Activated CD8-positive, alpha-beta T cell treated with anti-CD3 and anti-CD28 coated beads, Interleukin-2, amount 10 ng/mL, durations not matched to agents 7 days and 5 days (primary cell): ENCODE measurements at regions not wholly inside any gene's neighbourhood (a gene's known extent, or its start where the extent isn't known, plus 50 kb on each side); places are given as distances from the start of the nearest gene placed in this dataset.

Experiments used
- ATAC-seq: fragments of 150-1000 bp; cut with Tn5 transposase; one replicate; pipeline ENCODE4 v1.10.0; 2021; ENCODE audit warnings: moderate library complexity
- CTCF ChIA-PET: fragments of 350-600 bp; sonication (Branson Sonifier 250); formaldehyde crosslinking; loops from one replicate; lab custom pipeline; 2021; ENCODE audit warnings: antibody characterized with exemption; lab: Charles Lee
- POLR2A ChIA-PET: fragments of 350-600 bp; sonication (Branson Sonifier 250); formaldehyde crosslinking; loops from one replicate; lab custom pipeline; 2021; ENCODE audit warnings: antibody characterized with exemption; lab: Charles Lee
- DNase-seq: peaks from one replicate; pipeline ENCODE4 v3.0.0-alpha.2; 2020
- H3K27ac Mint-ChIP-seq: one replicate; pipeline ENCODE4 v1.8.0; 2021; ENCODE audit warnings: mild to moderate bottlenecking, mixed read lengths
- H3K27me3 Mint-ChIP-seq: one replicate; pipeline ENCODE4 v1.8.0; 2021; ENCODE audit warnings: low read depth, mixed read lengths
- H3K36me3 Mint-ChIP-seq: one replicate; pipeline ENCODE4 v1.8.0; 2021; ENCODE audit warnings: low read depth, mixed read lengths
- H3K4me1 Mint-ChIP-seq: one replicate; pipeline ENCODE4 v1.8.0; 2021; ENCODE audit warnings: low read depth, mixed read lengths
- H3K4me3 Mint-ChIP-seq: one replicate; pipeline ENCODE4 v1.8.0; 2021; ENCODE audit warnings: mild to moderate bottlenecking, mixed read lengths
- H3K9me3 Mint-ChIP-seq: one replicate; pipeline ENCODE4 v1.8.0; 2022; ENCODE audit warnings: mixed read lengths; ENCODE audit not compliant: insufficient read depth

DNA sequence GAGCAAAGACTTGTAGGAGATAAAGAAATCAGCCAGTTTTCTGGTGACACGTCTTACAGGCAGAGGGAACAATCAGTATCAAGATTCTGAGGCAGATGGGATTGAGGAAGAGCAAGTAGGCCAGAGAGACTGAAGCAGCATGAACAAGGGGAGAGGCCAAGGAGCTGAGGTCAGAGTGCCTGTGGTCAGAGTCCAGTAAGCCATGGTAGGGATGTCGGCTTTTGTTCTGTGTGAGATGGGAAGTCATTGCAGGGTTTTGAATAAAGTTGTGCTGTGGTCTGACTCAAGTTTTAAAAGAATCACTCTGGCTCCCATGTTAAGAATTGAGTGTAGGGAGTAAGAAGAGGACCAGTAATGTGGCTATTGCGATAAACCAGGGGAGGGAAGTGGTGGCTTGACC, 85.9 kb upstream of the IVNS1ABP start:
- no peak for ATAC-seq
- no peak overlapping the region for H3K4me3 Mint-ChIP-seq
- H3K27ac Mint-ChIP-seq: peak overlapping the region; percentile 21
- no peak for DNase-seq
- H3K27me3 Mint-ChIP-seq: no peaks in the 10 kb centered on the region
- peaks cover 30% of the 10 kb centered on the region for H3K36me3 Mint-ChIP-seq
- H3K9me3 Mint-ChIP-seq: peaks cover 15% of the 10 kb centered on the region
- POLR2A ChIA-PET: no interaction called here
- CTCF ChIA-PET: no interaction called here
- peaks cover 47% of the 10 kb centered on the region for H3K4me1 Mint-ChIP-seq

GRCh38 chr1:185401019-185401418, 84.0 kb upstream of the IVNS1ABP start:
- ATAC-seq: no peak
- Mint-ChIP-seq H3K36me3 (peaks cover 22% of the 10 kb centered on the region), H3K27ac (no peak overlapping the region), H3K4me1 (peaks cover 48% of the 10 kb centered on the region), H3K4me3 (no peak overlapping the region), H3K9me3 (peaks cover 3% of the 10 kb centered on the region), H3K27me3 (no peaks in the 10 kb centered on the region)
- ChIA-PET POLR2A (interaction anchor here (1.0 kb wide), 1 partner anchor 19 kb away, joined by 3 read pairs; no protein-coding TSS in a partner anchor), CTCF (interaction anchor here (1.0 kb wide), 1 partner anchor 17 kb away, joined by 3 read pairs; no protein-coding TSS in a partner anchor)
- DNase-seq: no peak

DNA sequence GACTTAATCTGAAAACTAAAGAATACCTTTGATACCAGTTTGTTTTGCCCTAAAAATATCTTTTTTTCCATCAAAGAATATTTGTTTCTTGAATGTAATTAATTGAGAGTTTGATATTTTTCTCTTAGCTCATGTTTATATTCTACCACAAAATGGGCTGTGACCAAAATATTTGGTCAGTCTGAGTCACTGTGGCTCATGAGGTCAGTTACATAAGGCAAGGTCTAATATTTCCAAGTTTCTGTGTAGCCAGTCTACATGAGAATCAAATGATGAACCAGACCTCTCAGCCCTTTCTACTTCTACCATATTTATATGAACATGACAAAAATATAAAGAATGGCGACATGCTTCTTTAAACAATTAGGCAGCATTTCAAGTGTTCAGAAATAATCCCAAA, 83.0 kb upstream of the IVNS1ABP start:
- Mint-ChIP-seq H3K4me3 (no peak overlapping the region), H3K4me1 (peaks cover 43% of the 10 kb centered on the region), H3K9me3 (peaks cover 3% of the 10 kb centered on the region), H3K36me3 (peaks cover 17% of the 10 kb centered on the region), H3K27ac (no peak overlapping the region), H3K27me3 (no peaks in the 10 kb centered on the region)
- ATAC-seq (no peak), DNase-seq (no peak)
- ChIA-PET CTCF (interaction anchor here (0.6 kb wide), 1 partner anchor 32 kb away, joined by 3 read pairs; no protein-coding TSS in a partner anchor), POLR2A (interaction anchor here (1.0 kb wide), 1 partner anchor 20 kb away, joined by 3 read pairs; no protein-coding TSS in a partner anchor)

DNA sequence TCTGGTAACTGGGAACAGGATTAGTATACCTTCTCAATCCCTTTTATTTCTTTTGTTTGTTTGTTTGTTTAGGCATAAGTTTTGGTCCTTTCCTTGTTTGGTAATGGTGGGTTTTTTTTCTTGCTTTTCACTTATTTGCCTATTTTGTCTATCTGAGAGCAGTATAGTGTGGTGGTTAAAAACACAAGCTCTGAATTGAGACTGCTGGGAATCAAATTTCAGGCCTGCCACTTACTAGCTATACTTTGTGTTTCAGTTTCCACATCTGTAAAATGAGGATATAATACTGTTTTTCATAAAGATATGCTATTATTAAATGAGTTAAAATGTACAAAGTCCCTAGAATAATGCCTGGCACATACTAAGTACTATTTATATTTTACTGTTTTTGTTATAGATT, 81.6 kb upstream of the IVNS1ABP start:
- no peak overlapping the region for H3K4me3 Mint-ChIP-seq
- no peak for ATAC-seq
- H3K27me3 Mint-ChIP-seq: no peaks in the 10 kb centered on the region
- POLR2A ChIA-PET: no interaction called here
- peaks cover 17% of the 10 kb centered on the region for H3K36me3 Mint-ChIP-seq
- peaks cover 31% of the 10 kb centered on the region for H3K4me1 Mint-ChIP-seq
- CTCF ChIA-PET: no interaction called here
- DNase-seq: no peak
- H3K27ac Mint-ChIP-seq: no peak overlapping the region
- peaks cover 3% of the 10 kb centered on the region for H3K9me3 Mint-ChIP-seq

- Mint-ChIP-seq H3K27me3 (no peaks in the 10 kb centered on the region), H3K4me3 (no peak overlapping the region), H3K9me3 (peaks cover 3% of the 10 kb centered on the region), H3K36me3 (peaks cover 14% of the 10 kb centered on the region), H3K27ac (no peak overlapping the region), H3K4me1 (peaks cover 26% of the 10 kb centered on the region)
- ATAC-seq (no peak), DNase-seq (no peak)
- ChIA-PET POLR2A (no interaction called here), CTCF (no interaction called here)
Observed at GRCh38 chr1:185398022-185398421, 81.0 kb upstream of the IVNS1ABP start.

- CTCF ChIA-PET: no interaction called here
- Mint-ChIP-seq H3K4me1 (peaks cover 20% of the 10 kb centered on the region), H3K4me3 (no peak overlapping the region), H3K36me3 (peaks cover 9% of the 10 kb centered on the region), H3K27ac (no peak overlapping the region), H3K9me3 (no peaks in the 10 kb centered on the region), H3K27me3 (no peaks in the 10 kb centered on the region)
- ATAC-seq: no peak
- no peak for DNase-seq
- POLR2A ChIA-PET: interaction anchor here (0.7 kb wide), 1 partner anchor 163 kb away, joined by 3 read pairs; no protein-coding TSS in a partner anchor
Observed at GRCh38 chr1:185397183-185397582, 80.1 kb upstream of the IVNS1ABP start.

DNA sequence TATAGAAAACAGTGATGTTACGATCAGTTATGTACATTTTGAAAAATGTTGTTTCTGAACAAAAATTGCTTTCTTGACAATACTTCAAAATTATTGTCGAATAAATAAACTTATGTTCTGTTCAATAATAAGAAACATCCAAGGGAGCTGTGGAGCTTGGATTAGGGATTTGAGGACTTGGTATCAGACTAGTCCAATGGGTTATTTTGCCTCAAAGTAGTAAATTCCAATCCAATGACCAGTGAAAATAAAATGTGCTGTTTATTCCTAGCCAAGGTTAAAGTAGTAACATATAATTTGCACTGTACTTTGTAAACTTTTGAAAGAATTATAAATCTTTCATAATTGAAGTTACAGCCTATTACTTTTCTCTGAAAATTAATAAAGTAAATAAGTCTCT, 79.1 kb upstream of the IVNS1ABP start:
- Mint-ChIP-seq H3K4me3 (no peak overlapping the region), H3K4me1 (peaks cover 19% of the 10 kb centered on the region), H3K9me3 (no peaks in the 10 kb centered on the region), H3K36me3 (peaks cover 12% of the 10 kb centered on the region), H3K27me3 (no peaks in the 10 kb centered on the region), H3K27ac (no peak overlapping the region)
- DNase-seq (no peak), ATAC-seq (no peak)
- ChIA-PET CTCF (interaction anchor here (0.5 kb wide), 1 partner anchor 101 kb away, joined by 4 read pairs; no protein-coding TSS in a partner anchor), POLR2A (no interaction called here)

GRCh38 chr1:185393815-185394214, 76.8 kb upstream of the IVNS1ABP start:
- ChIA-PET CTCF (no interaction called here), POLR2A (no interaction called here)
- no peaks in the 10 kb centered on the region for H3K9me3 Mint-ChIP-seq
- H3K4me3 Mint-ChIP-seq: no peak overlapping the region
- ATAC-seq (no peak), DNase-seq (no peak)
- H3K27me3 Mint-ChIP-seq: no peaks in the 10 kb centered on the region
- H3K4me1 Mint-ChIP-seq: peaks cover 5% of the 10 kb centered on the region
- peaks cover 8% of the 10 kb centered on the region for H3K36me3 Mint-ChIP-seq
- no peak overlapping the region for H3K27ac Mint-ChIP-seq

GRCh38 chr1:185393205-185393604, 76.2 kb upstream of the IVNS1ABP start:
- H3K36me3 Mint-ChIP-seq: peaks cover 8% of the 10 kb centered on the region
- ChIA-PET CTCF (no interaction called here), POLR2A (no interaction called here)
- no peak for DNase-seq
- H3K27me3 Mint-ChIP-seq: no peaks in the 10 kb centered on the region
- no peak for ATAC-seq
- H3K27ac Mint-ChIP-seq: no peak overlapping the region
- no peaks in the 10 kb centered on the region for H3K9me3 Mint-ChIP-seq
- H3K4me1 Mint-ChIP-seq: peaks cover 3% of the 10 kb centered on the region
- no peak overlapping the region for H3K4me3 Mint-ChIP-seq

DNA sequence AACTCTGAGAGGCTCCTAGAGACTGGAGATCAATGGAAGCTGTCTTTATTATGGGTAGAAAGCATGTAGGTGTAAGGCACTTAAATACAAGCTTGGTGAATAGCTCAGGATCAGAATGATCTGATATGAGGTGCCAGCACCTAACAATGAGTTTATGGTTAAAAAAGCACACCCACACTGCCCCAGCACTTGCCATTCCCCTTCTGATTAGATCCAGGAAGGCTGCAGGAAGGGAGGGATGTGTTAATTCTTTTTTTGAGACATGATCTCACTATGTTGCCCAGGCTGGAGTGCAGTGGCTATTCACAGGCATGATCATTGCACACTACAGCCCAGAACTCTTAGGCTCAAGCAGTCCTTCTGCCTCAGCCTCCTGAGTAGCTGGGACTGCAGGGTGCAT, 71.8 kb upstream of the IVNS1ABP start:
- ATAC-seq (no peak), DNase-seq (no peak)
- Mint-ChIP-seq H3K36me3 (peaks cover 13% of the 10 kb centered on the region), H3K9me3 (peaks cover 5% of the 10 kb centered on the region), H3K27ac (no peak overlapping the region), H3K4me3 (no peak overlapping the region), H3K4me1 (peaks cover 5% of the 10 kb centered on the region), H3K27me3 (no peaks in the 10 kb centered on the region)
- POLR2A ChIA-PET: interaction anchor here (0.6 kb wide), 1 partner anchor 74 kb away, joined by 3 read pairs; no protein-coding TSS in a partner anchor
- CTCF ChIA-PET: no interaction called here

DNA sequence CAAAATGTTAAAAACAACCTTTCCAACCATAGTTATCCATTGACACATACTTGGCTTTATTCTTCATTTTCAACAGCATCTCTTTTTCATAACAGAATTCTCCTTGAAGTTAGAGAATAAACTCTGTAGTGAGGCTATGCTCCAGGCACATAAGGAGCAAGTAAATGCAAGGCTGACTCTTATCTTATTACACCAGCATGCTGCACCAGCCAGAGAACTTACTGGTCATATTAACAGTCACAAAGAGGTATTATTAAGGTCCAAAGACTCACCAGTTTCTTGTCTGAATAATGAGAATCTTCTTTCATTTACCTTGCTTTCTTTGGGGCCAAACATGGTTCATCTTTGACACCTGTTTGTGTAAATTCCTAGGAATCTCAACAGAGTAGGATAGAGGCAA, 71.3 kb upstream of the IVNS1ABP start:
- DNase-seq (no peak), ATAC-seq (no peak)
- H3K4me3 Mint-ChIP-seq: no peak overlapping the region
- peaks cover 13% of the 10 kb centered on the region for H3K36me3 Mint-ChIP-seq
- peaks cover 5% of the 10 kb centered on the region for H3K9me3 Mint-ChIP-seq
- ChIA-PET CTCF (no interaction called here), POLR2A (no interaction called here)
- H3K27me3 Mint-ChIP-seq: no peaks in the 10 kb centered on the region
- H3K4me1 Mint-ChIP-seq: peaks cover 7% of the 10 kb centered on the region
- no peak overlapping the region for H3K27ac Mint-ChIP-seq

- H3K4me1 Mint-ChIP-seq: peaks cover 7% of the 10 kb centered on the region
- H3K36me3 Mint-ChIP-seq: peaks cover 26% of the 10 kb centered on the region
- ATAC-seq (no peak), DNase-seq (no peak)
- no peak overlapping the region for H3K27ac Mint-ChIP-seq
- H3K27me3 Mint-ChIP-seq: no peaks in the 10 kb centered on the region
- ChIA-PET POLR2A (interaction anchor here (1.1 kb wide), 1 partner anchor 66 kb away, joined by 3 read pairs; no protein-coding TSS in a partner anchor), CTCF (interaction anchor here (0.6 to 0.8 kb wide), 2 partner anchors 35 to 479 kb away, joined by 3 read pairs; no protein-coding TSS in a partner anchor)
- H3K4me3 Mint-ChIP-seq: no peak overlapping the region
- peaks cover 17% of the 10 kb centered on the region for H3K9me3 Mint-ChIP-seq
Observed at GRCh38 chr1:185385991-185386390, 68.9 kb upstream of the IVNS1ABP start.
